Retinal pigment epithelial cell (primary cell): ENCODE measurements at regions not wholly inside any gene's neighbourhood (a gene's known extent, or its start where the extent isn't known, plus 50 kb on each side); places are given as distances from the start of the nearest gene placed in this dataset.

Experiments used
- DNase-seq: peaks from one replicate; pipeline ENCODE4 v3.0.0-alpha.2; 2010; ENCODE audit warnings: low read depth
- H3K4me3 ChIP-seq: 2 replicates; pipeline ENCODE4 v1.5.1; 2011; ENCODE audit warnings: mild to moderate bottlenecking, low read length, control low read depth, moderate library complexity
- CTCF ChIP-seq: conservative IDR thresholded peaks from 2 replicates; pipeline ENCODE4 v1.5.1; 2011; ENCODE audit warnings: low read depth, low read length, control low read depth, inconsistent platforms

- H3K4me3 ChIP-seq: no peak overlapping the region
- DNase-seq: no peak
- TF ChIP-seq CTCF: no peak
Measured at GRCh38 chr6:133610971-133611370, 277.9 kb upstream of the TCF21 start.

DNA sequence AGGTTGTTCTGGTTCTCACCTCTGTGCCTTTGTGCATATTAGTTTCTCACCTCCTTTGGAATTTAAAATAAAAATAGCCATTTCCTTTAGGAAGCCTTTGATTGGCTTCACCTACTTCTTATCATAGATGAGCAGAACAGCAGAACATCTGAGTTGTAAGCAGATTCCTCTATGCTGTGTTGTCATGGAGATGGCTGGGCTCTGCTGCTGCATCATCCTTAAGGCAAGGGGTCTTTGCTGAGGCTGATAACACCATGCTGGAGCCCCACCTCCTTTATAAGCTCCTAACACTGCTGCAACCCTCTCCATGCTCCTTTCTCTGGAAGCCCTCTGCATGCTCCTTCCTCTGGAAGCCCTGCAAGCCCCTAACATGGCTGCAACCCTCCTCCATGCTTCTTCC, 276.5 kb upstream of the TCF21 start:
- TF ChIP-seq CTCF: no peak
- DNase-seq: no peak
- H3K4me3 ChIP-seq: no peak overlapping the region

DNA sequence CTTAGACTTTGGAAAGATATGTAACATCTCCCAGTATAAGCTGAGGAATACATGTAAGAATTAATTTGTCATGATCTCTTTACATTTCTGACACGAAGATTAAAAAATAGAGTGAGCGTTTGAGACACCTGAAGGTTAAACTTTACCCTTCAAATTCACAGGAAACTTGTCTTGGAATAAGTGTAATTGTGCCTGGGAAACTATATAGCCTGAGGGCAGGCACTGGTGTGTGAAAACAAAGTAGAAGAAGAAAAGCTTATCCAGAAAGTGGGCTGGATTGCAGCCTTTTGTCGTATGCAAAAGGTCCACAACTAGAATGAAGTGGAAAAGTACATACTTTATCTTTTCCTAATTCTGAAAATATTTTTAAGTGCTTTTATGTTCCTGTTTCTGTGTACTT, 275.7 kb upstream of the TCF21 start:
- H3K4me3 ChIP-seq: no peak overlapping the region
- no peak for TF ChIP-seq CTCF
- DNase-seq: no peak

GRCh38 chr6:133621751-133622150, 267.2 kb upstream of the TCF21 start:
- TF ChIP-seq CTCF: no peak
- no peak for DNase-seq
- no peak overlapping the region for H3K4me3 ChIP-seq

GRCh38 chr6:133623065-133623464, 265.8 kb upstream of the TCF21 start:
- DNase-seq: no peak
- no peak for TF ChIP-seq CTCF
- H3K4me3 ChIP-seq: no peak overlapping the region

- no peak overlapping the region for H3K4me3 ChIP-seq
Measured at GRCh38 chr6:133623621-133624020, 265.3 kb upstream of the TCF21 start.

More at GRCh38 chr6:133623621-133624020, 265.3 kb upstream of the TCF21 start:
- DNase-seq: no peak
- no peak for TF ChIP-seq CTCF
